H1 (cell line): ENCODE measurements at regions not wholly inside any gene's neighbourhood (a gene's known extent, or its start where the extent isn't known, plus 50 kb on each side); places are given as distances from the start of the nearest gene placed in this dataset.
"Not testable (repeated sequence)": the region's sequence is repeated elsewhere in the genome, so short reads cannot be mapped to it uniquely, and the experiment has no call there.

Experiments used
- CHD1 ChIP-seq: IDR thresholded peaks from 2 replicates; pipeline ENCODE4 v1.6.1; 2012; ENCODE audit warnings: low read depth, low read length, improper control_type of control experiment
- MAFK ChIP-seq: IDR thresholded peaks from 2 replicates; pipeline ENCODE4 v1.6.1; 2012; ENCODE audit warnings: low read depth, mild to moderate bottlenecking, improper control_type of control experiment, low read length
- RAD21 ChIP-seq, 2 experiments: IDR thresholded peaks in 1 of 2; conservative IDR thresholded peaks in 1 of 2; 2 replicates each; pipeline ENCODE4 v1.6.1; 2011; ENCODE audit warnings: low read depth in 2 of 2, low read length in 2 of 2, improper control_type of control experiment in 1 of 2, inconsistent platforms in 1 of 2, mild to moderate bottlenecking in 1 of 2, moderate library complexity in 1 of 2
- RFX5 ChIP-seq: IDR thresholded peaks from 2 replicates; pipeline ENCODE4 v1.6.1; 2011; ENCODE audit warnings: low read depth, low read length, improper control_type of control experiment, borderline replicate concordance
- SP1 ChIP-seq: IDR thresholded peaks from 2 replicates; pipeline ENCODE4 v1.6.1; 2011; ENCODE audit warnings: low read depth, low read length
- TAF1 ChIP-seq: IDR thresholded peaks from 2 replicates; pipeline ENCODE4 v1.6.1; 2011; ENCODE audit warnings: mild to moderate bottlenecking, low read depth, low read length
- TBP ChIP-seq: IDR thresholded peaks from 2 replicates; pipeline ENCODE4 v1.6.1; 2011; ENCODE audit warnings: low read depth, low read length, improper control_type of control experiment
- TCF12 ChIP-seq: IDR thresholded peaks from 2 replicates; pipeline ENCODE4 v1.6.1; 2011; ENCODE audit warnings: low read depth, mild to moderate bottlenecking, low read length
- YY1 ChIP-seq: IDR thresholded peaks from 2 replicates; pipeline ENCODE4 v1.6.1; 2011; ENCODE audit warnings: low read depth, mild to moderate bottlenecking, low read length
- TF ChIP-seq, protein P1 (sequence below): IDR thresholded peaks from 2 replicates; pipeline ENCODE4 v1.6.1; 2012; ENCODE audit warnings: low read length, inconsistent platforms
- TF ChIP-seq, protein P2 (sequence below): IDR thresholded peaks from 2 replicates; pipeline ENCODE4 v1.6.1; 2012; ENCODE audit warnings: inconsistent platforms
- TF ChIP-seq, protein P3 (sequence below), 3 experiments: IDR thresholded peaks; 1 replicate in 2 of 3; 2 replicates in 1 of 3; pipeline versions ENCODE4 v1.5.1 to v1.6.1; 2011; ENCODE audit warnings: low read length in 3 of 3, mild to moderate bottlenecking in 3 of 3, inconsistent platforms in 2 of 3, low read depth in 1 of 3, moderate library complexity in 1 of 3; ENCODE audit not compliant: insufficient read depth in 1 of 3; ENCODE audit errors: control extremely low read depth in 1 of 3

DNA sequence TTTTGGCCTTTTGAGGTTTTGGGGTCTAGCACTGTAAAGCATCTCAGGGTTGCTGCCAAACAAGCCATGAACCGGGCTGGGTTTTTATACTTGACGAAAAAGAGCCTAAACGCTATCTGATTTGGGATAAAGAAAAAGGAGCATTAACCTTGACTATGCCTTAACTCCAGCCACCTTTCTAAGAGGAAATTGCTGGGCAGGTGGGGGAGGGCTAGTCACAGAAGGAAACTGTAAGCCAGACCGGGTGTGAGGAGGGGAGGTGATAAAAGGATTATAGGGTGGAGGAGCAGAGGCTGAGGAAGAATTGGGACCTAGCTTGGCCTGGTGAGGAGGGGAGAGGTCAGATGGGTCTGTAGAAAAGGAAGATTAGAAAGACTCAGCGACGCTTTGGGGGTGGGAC, 335.2 kb upstream of the HTR1E start:
- TF ChIP-seq MAFK; TCF12; SP1; TAF1; CHD1; TBP; YY1; RAD21 (IDR thresholded peaks at IDR 0.05 in 1 of 2, conservative IDR thresholded peaks at IDR 0.05 in 1 of 2; ENCODE audit: low read depth in 2 of 2, low read length in 2 of 2); RFX5: not testable (repeated sequence)
- TF ChIP-seq, protein P1, sequence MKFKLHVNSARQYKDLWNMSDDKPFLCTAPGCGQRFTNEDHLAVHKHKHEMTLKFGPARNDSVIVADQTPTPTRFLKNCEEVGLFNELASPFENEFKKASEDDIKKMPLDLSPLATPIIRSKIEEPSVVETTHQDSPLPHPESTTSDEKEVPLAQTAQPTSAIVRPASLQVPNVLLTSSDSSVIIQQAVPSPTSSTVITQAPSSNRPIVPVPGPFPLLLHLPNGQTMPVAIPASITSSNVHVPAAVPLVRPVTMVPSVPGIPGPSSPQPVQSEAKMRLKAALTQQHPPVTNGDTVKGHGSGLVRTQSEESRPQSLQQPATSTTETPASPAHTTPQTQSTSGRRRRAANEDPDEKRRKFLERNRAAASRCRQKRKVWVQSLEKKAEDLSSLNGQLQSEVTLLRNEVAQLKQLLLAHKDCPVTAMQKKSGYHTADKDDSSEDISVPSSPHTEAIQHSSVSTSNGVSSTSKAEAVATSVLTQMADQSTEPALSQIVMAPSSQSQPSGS = not testable (repeated sequence)
- TF ChIP-seq, protein P2, sequence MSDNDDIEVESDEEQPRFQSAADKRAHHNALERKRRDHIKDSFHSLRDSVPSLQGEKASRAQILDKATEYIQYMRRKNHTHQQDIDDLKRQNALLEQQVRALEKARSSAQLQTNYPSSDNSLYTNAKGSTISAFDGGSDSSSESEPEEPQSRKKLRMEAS = not testable (repeated sequence)
- TF ChIP-seq, protein P3, sequence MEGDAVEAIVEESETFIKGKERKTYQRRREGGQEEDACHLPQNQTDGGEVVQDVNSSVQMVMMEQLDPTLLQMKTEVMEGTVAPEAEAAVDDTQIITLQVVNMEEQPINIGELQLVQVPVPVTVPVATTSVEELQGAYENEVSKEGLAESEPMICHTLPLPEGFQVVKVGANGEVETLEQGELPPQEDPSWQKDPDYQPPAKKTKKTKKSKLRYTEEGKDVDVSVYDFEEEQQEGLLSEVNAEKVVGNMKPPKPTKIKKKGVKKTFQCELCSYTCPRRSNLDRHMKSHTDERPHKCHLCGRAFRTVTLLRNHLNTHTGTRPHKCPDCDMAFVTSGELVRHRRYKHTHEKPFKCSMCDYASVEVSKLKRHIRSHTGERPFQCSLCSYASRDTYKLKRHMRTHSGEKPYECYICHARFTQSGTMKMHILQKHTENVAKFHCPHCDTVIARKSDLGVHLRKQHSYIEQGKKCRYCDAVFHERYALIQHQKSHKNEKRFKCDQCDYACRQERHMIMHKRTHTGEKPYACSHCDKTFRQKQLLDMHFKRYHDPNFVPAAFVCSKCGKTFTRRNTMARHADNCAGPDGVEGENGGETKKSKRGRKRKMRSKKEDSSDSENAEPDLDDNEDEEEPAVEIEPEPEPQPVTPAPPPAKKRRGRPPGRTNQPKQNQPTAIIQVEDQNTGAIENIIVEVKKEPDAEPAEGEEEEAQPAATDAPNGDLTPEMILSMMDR (IDR thresholded peaks at IDR 0.05; ENCODE audit: control extremely low read depth in 1 of 3, insufficient read depth in 1 of 3, low read depth in 1 of 3, low read length in 3 of 3) = not testable (repeated sequence)
